Mammary epithelial cell (primary cell): ENCODE measurements at regions not wholly inside any gene's neighbourhood (a gene's known extent, or its start where the extent isn't known, plus 50 kb on each side); places are given as distances from the start of the nearest gene placed in this dataset.

Experiments
- EZH2 ChIP-seq: IDR thresholded peaks from 2 replicates; pipeline ENCODE4 v1.6.1; 2012; ENCODE audit warnings: low read length, inconsistent platforms, borderline replicate concordance
- TF ChIP-seq, protein P1 (sequence below), 2 donors: IDR thresholded peaks in 1 of 2; conservative IDR thresholded peaks in 1 of 2; 2 replicates each; pipeline ENCODE4 v1.5.1; 2011 to 2012; ENCODE audit warnings: inconsistent platforms in 2 of 2, low read length in 2 of 2, mild to moderate bottlenecking in 2 of 2, control low read depth in 1 of 2, low read depth in 1 of 2; ENCODE audit not compliant: insufficient read depth in 1 of 2; ENCODE audit errors: extremely low read depth in 1 of 2

DNA sequence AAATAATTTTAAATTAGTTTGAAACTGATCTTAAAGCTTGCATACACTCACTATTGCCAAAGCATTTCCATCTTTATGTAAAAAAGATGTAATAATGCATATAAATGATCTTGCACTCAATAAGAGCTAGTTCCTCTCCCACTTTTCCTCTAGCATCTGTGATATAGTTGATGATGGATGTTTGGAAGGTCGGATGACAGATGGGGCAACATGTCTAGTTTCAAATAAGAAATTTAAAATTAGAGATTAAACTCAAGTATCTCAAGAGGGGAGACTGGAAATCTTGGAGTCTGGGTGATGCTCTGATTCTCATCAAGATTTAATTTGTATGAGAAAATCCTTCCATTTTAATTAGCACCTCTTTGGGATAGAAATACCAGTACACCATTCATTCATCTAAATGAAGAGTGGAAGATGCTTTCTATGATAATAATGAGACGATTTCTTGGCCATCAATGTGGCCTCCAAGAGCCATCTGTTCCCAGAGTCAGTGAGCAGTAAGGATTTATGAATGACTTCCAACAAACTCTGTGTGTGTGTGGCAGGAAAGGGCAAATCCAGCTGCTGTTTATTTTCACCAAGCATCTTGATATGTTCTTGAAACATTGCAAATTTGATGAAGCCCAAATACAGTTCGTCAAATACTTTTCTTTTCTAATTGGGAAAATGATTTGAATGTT, 616.3 kb upstream of the CDH8 start:
- TF ChIP-seq, protein P1, sequence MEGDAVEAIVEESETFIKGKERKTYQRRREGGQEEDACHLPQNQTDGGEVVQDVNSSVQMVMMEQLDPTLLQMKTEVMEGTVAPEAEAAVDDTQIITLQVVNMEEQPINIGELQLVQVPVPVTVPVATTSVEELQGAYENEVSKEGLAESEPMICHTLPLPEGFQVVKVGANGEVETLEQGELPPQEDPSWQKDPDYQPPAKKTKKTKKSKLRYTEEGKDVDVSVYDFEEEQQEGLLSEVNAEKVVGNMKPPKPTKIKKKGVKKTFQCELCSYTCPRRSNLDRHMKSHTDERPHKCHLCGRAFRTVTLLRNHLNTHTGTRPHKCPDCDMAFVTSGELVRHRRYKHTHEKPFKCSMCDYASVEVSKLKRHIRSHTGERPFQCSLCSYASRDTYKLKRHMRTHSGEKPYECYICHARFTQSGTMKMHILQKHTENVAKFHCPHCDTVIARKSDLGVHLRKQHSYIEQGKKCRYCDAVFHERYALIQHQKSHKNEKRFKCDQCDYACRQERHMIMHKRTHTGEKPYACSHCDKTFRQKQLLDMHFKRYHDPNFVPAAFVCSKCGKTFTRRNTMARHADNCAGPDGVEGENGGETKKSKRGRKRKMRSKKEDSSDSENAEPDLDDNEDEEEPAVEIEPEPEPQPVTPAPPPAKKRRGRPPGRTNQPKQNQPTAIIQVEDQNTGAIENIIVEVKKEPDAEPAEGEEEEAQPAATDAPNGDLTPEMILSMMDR (conservative IDR thresholded peaks at IDR 0.05 in 1 of 2, IDR thresholded peaks at IDR 0.05 in 1 of 2; ENCODE audit: extremely low read depth in 1 of 2, insufficient read depth in 1 of 2, low read depth in 1 of 2, low read length in 2 of 2), result no peak
- no peak for TF ChIP-seq EZH2
